HG03045 (cell line): ENCODE measurements at regions not wholly inside any gene's neighbourhood (a gene's known extent, or its start where the extent isn't known, plus 50 kb on each side); places are given as distances from the start of the nearest gene placed in this dataset.

Experiments used
- ATAC-seq: cut with Tn5 transposase; IDR thresholded peaks from one replicate; pipeline ENCODE4 v1.9.1; 2021; ENCODE audit warnings: mild to moderate bottlenecking, moderate library complexity; ENCODE audit not compliant: unreplicated experiment

DNA sequence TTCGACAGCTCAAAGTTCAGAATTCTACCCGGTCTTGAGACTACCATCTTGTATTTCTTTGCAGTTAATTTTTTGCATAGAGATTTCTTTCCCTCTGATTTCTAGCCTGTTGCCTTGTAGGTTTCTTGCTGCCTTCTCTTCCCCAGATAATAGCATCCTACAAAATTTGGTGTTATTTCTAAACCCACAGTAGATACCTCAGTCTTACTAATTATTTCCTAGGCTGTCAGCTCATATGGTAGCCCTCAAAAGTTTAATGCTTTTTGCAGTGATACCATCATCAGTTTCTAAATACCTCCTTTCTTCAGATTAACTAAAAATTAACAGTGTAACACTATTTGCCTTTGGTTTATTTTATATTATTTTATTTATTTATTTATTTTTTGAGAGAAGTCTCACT, 61.9 kb upstream of the TMPO start:
- no peak for ATAC-seq

DNA sequence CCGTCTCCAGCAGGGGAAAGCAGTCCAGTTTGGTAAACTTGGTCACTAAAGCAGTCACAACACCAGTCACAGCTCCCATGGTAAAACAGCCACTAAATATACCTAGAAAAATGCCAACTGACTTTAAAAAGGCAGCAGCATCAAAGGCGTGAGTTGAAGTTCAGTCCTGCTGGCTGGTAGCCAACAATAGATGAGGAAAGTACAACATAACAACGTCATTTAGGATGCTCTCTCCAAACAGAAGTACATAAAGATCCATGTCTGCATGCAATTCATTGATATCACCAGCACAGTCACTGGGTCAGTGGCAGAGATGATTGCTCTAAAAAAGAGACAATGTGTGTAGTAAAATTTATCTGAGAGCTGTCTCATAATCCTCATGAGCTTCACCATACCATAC, 59.3 kb upstream of the TMPO start:
- ATAC-seq, result no peak

DNA sequence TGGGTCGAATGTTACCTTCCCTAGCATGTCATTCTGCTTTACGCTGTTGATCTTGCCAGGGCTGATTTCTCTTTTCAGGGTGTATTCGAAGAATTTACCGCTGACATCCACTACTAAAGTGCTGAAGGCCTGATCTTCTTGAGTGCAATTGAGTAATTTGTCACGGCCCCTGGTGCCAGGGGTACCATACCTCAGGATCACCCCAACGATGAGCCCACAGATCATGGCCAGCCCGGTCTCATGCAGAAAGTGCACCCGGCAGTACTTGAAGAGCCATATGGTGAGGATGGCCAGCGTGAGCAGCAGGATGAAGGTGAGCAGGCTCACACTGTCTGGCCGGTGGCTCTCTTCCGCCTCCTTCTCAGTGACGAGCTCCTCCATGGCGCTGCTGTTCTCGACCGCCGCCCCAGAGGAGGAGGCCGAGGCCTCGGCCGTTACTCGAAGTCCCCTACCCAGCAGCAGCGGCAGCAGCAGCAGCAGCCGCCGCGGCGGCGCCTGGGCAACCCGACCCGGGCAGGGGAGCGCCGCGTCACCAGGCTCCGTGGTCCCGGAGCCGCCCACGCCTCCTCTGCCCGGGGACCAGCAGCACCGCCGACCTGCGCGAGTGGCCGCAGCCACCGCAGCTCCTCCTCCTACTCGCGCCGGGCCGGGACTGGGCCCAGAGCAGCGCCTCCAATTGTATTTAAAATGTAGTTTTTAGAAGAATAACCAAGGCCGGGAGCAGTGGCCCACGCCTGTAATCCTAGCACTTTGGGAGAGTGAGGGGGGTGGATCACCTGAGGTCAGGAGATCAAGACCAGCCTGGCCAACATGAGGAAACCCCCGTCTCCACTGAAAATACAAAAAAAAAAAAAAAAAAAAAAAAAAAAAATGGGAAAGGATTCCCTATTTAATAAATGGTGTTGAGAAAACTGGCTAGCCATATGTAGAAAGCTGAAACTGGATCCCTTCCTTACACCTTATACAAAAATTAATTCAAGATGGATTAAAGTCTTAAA, 58.5 kb upstream of the TMPO start:
- peak; percentile 69 for ATAC-seq

DNA sequence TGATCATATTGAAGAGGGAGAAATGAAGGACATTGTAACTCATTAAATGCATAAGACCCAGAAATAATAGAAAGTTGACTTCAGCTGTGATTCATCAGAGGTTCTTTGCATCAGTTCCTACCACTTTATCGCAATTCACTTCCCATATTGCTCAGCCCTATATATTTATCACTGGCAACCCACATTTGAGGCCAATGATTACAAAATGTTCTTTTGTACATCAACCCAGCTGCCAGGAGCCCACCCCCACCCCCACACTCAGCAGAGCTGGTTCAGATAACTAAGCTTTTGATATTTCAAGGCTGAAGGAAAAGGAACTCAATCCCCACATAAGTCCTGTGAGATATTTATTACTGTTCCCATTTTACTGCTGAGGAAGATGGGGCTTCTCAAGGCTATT, 51.2 kb upstream of the TMPO start:
- ATAC-seq, result no peak

DNA sequence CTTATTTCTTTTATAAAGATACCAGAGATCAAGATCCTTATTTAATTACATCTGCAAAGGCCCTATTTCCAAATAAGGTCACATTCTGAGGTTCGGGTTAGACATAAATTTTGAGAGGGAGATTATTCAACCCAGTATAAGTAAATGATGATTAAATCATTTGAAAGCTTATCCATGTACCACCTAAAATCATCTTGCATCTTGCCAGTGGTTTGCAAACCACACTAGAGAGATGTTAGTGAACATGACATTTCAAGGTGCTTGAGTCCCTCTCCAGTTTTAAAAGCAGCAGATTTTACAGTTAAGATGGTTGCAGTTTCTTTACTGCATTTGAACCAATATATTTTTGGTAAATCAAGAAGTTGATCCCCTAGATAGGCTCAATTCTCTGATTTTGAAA, 49.9 kb upstream of the TMPO start:
- ATAC-seq, result no peak
